ENCODE measurements at regions not wholly inside any gene's neighbourhood (a gene's known extent, or its start where the extent isn't known, plus 50 kb on each side); places are given as distances from the start of the nearest gene placed in this dataset.

DNA sequence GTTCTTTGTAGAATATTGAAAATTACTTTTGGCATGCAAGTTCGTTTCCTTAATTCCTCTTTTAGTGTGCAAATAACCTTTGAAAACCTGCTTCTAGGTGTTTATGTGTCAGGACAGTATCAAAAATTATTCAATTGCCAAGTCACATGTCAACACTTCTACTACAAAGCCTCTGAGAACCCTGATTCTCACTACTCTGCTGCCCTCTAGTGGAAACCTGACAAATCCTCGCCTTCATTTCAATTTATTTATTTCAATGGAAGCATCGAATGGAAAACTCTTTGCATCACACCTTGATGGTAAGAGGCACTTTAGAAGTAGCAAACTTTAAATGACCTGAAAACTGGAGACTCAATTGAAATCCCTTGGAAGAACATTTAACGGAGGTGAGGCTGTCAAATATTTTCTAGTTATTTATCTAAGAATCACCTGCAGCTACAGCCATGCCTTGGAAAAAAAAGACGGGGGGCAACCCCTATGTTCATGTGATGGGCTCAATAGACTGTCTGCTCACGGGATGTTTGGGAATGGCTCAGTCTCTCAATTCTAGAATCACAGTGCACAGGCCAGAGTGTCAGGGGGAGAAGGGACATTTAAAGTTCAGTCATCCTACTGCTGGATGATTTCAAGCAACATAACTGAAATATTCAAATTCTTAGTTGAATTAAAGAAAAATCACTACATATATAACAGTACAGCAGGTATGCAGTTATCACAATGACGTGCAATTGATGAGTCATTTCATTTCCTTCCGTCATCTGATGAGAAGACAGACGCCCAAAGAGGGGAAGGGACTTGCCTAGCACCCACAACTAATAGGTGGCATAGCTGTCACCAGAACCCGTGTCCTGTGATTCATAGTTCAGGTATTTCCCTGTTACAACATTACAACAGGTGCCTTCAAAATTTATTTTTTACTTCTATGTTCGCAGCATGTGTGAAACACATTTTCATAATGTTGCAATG is 563.9 kb downstream of the TOX3 start:
- TF ChIP-seq, protein P1, sequence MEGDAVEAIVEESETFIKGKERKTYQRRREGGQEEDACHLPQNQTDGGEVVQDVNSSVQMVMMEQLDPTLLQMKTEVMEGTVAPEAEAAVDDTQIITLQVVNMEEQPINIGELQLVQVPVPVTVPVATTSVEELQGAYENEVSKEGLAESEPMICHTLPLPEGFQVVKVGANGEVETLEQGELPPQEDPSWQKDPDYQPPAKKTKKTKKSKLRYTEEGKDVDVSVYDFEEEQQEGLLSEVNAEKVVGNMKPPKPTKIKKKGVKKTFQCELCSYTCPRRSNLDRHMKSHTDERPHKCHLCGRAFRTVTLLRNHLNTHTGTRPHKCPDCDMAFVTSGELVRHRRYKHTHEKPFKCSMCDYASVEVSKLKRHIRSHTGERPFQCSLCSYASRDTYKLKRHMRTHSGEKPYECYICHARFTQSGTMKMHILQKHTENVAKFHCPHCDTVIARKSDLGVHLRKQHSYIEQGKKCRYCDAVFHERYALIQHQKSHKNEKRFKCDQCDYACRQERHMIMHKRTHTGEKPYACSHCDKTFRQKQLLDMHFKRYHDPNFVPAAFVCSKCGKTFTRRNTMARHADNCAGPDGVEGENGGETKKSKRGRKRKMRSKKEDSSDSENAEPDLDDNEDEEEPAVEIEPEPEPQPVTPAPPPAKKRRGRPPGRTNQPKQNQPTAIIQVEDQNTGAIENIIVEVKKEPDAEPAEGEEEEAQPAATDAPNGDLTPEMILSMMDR (IDR thresholded peaks at IDR 0.05): peak; percentile 73 to 84 (median 78)
- no peak for TF ChIP-seq POLR2A (IDR thresholded peaks at IDR 0.05)

All from uterus (tissue), 2 donors.